Subcutaneous abdominal adipose tissue (tissue), 5 donors: ENCODE measurements at regions not wholly inside any gene's neighbourhood (a gene's known extent, or its start where the extent isn't known, plus 50 kb on each side); places are given as distances from the start of the nearest gene placed in this dataset.

Experiments
- H3K27ac ChIP-seq: one replicate; pipeline ENCODE4 v1.7.0; 2013; ENCODE audit warnings: low read depth, mild to moderate bottlenecking, inconsistent platforms, low read length, moderate library complexity
- H3K27me3 ChIP-seq, 5 donors: one replicate each; pipeline ENCODE4 v1.7.0; 2013; ENCODE audit warnings: low read length in 5 of 5, inconsistent platforms in 1 of 5; ENCODE audit not compliant: control insufficient read depth in 5 of 5, insufficient read depth in 4 of 5
- H3K36me3 ChIP-seq, 5 donors: one replicate each; pipeline ENCODE4 v1.7.0; 2013; ENCODE audit warnings: low read length in 5 of 5; ENCODE audit not compliant: control insufficient read depth in 5 of 5, insufficient read depth in 5 of 5
- H3K4me1 ChIP-seq, 5 donors: one replicate each; pipeline ENCODE4 v1.7.0; 2013; ENCODE audit warnings: low read length in 5 of 5, mild to moderate bottlenecking in 3 of 5, moderate library complexity in 1 of 5; ENCODE audit not compliant: control insufficient read depth in 5 of 5, insufficient read depth in 5 of 5
- H3K4me3 ChIP-seq, 5 donors: one replicate each; pipeline ENCODE4 v1.7.0; 2013; ENCODE audit warnings: low read length in 5 of 5, low read depth in 1 of 5
- H3K9ac ChIP-seq, 5 donors: one replicate each; pipeline ENCODE4 v1.7.0; 2013; ENCODE audit warnings: low read length in 5 of 5, mild to moderate bottlenecking in 4 of 5, moderate library complexity in 3 of 5
- H3K9me3 ChIP-seq, 5 donors: one replicate each; pipeline ENCODE4 v1.7.0; 2013; ENCODE audit warnings: low read length in 5 of 5; ENCODE audit not compliant: control insufficient read depth in 5 of 5
- donor health status: healthy.
- donor health status: healthy.
- donor health status: healthy.
- donor health status: healthy.
- donor health status: healthy.

GRCh38 chr1:187396929-187397796 is 568.4 kb downstream of the PLA2G4A start:
- H3K27ac ChIP-seq: no peak overlapping the region
- no peaks in the 10 kb centered on the region for H3K4me1 ChIP-seq
- no peak overlapping the region for H3K4me3 ChIP-seq
- H3K36me3 ChIP-seq: no peaks in the 10 kb centered on the region
- H3K9ac ChIP-seq: no peak overlapping the region
- peaks cover 0 to 4% (median 0%) of the 10 kb centered on the region in 5 donors for H3K27me3 ChIP-seq
- H3K9me3 ChIP-seq: peaks cover 0 to 4% (median 0%) of the 10 kb centered on the region in 5 donors

DNA sequence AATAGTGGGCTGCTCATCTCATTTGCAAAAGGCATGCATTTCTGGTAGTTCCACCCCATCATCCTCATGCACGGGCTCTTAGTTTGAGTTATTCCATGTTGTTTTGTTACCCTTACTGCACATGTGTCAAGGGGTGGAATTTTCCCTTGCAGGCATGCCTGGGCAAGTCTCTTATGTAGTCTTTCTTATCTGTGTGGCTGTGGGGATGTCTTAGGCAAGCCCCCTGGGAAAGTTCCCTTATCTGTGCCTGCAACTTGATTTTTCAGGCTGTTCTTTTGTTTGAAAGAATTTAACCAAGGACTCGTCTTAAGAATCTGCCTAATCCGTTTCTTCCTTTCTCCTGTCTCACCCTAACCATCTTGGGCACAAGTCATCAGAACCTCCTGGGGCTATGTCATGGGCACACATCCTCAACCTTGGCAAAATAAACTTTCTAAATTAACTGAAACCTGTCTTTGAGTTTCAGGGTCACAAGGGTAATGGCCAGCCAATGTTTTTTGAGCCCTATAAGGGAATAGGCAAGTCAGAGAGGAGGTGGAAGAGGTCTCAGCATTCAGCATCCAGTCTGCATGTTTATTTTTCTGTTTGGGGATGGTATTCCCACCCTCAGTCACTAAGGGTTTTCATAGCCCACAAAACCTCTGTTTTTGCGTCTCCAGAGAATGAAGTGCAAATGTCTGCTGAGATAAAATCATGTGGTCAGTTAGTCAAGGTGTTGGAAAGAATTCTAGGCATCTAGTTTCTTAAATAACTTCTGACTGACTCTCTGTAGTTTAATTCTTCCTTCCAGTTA is 579.7 kb downstream of the PLA2G4A start:
- Histone ChIP-seq H3K9ac (no peak overlapping the region), H3K4me1 (no peaks in the 10 kb centered on the region), H3K27ac (no peak overlapping the region), H3K9me3 (no peaks in the 10 kb centered on the region), H3K36me3 (no peaks in the 10 kb centered on the region), H3K4me3 (no peak overlapping the region), H3K27me3 (no peaks in the 10 kb centered on the region)

- Histone ChIP-seq H3K27ac (no peak overlapping the region), H3K9me3 (no peaks in the 10 kb centered on the region), H3K27me3 (no peaks in the 10 kb centered on the region)
These were observed 580.6 kb downstream of the PLA2G4A start for GRCh38 chr1:187409341-187409740.

GRCh38 chr1:187411118-187411517 is 582.4 kb downstream of the PLA2G4A start:
- no peaks in the 10 kb centered on the region for H3K4me1 ChIP-seq
- no peak overlapping the region for H3K4me3 ChIP-seq
- no peak overlapping the region for H3K27ac ChIP-seq
- H3K36me3 ChIP-seq: no peaks in the 10 kb centered on the region
- no peak overlapping the region for H3K9ac ChIP-seq
- no peaks in the 10 kb centered on the region for H3K9me3 ChIP-seq
- H3K27me3 ChIP-seq: no peaks in the 10 kb centered on the region

More at GRCh38 chr1:187409341-187409740, 580.6 kb downstream of the PLA2G4A start:
- Histone ChIP-seq H3K4me1 (no peaks in the 10 kb centered on the region), H3K4me3 (no peak overlapping the region), H3K9ac (no peak overlapping the region), H3K36me3 (no peaks in the 10 kb centered on the region)

DNA sequence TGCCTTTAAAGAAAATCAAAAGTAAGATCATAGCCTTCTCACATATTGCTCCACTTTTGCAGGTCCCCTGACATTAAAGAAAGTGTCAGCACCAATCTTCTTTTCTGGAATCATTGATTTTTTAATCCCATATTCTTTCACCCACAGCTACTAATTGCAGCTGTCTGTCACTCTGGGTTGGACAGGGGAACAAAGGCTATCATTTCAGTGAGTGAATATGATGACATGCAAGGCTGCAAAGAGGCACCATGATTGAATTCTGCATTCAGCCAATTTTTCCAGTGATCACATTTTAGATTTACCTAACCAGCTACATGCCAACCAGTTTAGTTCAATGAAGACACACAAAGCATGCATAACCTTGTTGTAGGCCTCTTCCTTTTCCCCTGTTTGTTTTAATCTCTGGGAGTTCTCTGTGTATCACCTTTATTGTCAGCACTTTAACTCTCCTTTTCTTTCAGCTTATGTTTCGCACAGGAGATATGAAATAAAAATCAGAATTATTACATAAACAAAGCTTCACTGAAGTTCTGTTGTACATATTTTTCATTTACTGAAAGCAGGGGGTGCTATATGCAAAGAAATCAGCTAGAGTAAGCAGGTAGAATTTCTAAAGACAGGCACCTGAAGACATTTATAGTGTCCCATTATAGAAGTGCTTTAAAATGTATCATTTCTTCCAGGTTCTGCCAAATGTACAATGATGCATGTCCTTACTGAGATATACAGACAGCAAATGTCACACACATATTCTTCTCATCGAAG is 584.8 kb downstream of the PLA2G4A start:
- Histone ChIP-seq H3K9me3 (no peaks in the 10 kb centered on the region), H3K27me3 (no peaks in the 10 kb centered on the region), H3K4me1 (no peaks in the 10 kb centered on the region), H3K27ac (no peak overlapping the region), H3K4me3 (no peak overlapping the region), H3K36me3 (no peaks in the 10 kb centered on the region), H3K9ac (no peak overlapping the region)

- Histone ChIP-seq H3K9ac (no peak overlapping the region), H3K27ac (no peak overlapping the region), H3K9me3 (no peaks in the 10 kb centered on the region), H3K27me3 (no peaks in the 10 kb centered on the region), H3K36me3 (no peaks in the 10 kb centered on the region), H3K4me3 (no peak overlapping the region), H3K4me1 (no peaks in the 10 kb centered on the region)
These were observed 586.3 kb downstream of the PLA2G4A start for GRCh38 chr1:187415065-187415464.

DNA sequence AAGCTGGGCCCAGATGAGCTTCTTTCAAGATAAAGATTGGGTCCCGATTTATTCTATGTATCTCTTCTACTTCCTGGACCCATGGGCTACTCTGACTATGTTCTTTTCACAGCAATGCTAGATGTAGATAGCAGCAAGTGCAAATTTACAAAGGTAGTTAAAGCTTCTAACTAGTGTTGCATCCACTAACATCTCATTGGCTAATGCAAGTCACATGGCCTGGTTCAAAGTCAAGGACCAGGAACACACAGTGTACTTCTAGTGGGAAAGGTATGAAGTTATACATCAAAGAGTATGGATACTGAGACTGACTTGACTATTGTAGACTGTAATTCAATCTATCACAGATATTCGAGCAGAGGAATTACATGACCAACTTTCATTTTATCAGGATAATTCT is 588.8 kb downstream of the PLA2G4A start:
- H3K9me3 ChIP-seq: no peaks in the 10 kb centered on the region
- H3K9ac ChIP-seq: no peak overlapping the region
- H3K27ac ChIP-seq: no peak overlapping the region

GRCh38 chr1:187433598-187433997 is 604.8 kb downstream of the PLA2G4A start:
- Histone ChIP-seq H3K9ac (no peak overlapping the region), H3K36me3 (no peaks in the 10 kb centered on the region), H3K27ac (no peak overlapping the region)

More for the DNA sequence above, 588.8 kb downstream of the PLA2G4A start:
- Histone ChIP-seq H3K27me3 (no peaks in the 10 kb centered on the region), H3K4me1 (no peaks in the 10 kb centered on the region), H3K36me3 (no peaks in the 10 kb centered on the region), H3K4me3 (no peak overlapping the region)

DNA sequence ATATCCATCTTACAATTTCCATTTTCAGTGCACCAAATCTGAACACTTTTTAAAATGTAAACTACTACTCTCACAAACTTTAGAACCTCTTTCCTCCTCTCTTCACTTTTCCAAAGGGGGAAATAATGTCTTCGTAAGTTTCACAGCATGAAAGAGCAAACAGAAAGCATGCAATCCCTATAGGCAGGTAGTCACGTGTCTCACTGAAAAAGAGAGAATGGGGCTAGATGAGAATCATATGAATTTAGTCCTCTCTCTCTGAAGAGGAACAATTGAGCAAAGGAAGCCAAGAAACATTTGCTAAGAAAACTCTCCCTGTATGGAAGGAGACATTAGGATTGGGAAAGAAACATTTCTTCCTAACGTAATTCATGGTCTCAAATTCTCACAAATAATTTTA is 613.9 kb downstream of the PLA2G4A start:
- no peaks in the 10 kb centered on the region for H3K4me1 ChIP-seq
- no peaks in the 10 kb centered on the region for H3K9me3 ChIP-seq
- H3K27ac ChIP-seq: no peak overlapping the region
- no peak overlapping the region for H3K9ac ChIP-seq
- H3K4me3 ChIP-seq: no peak overlapping the region
- no peaks in the 10 kb centered on the region for H3K36me3 ChIP-seq
- no peaks in the 10 kb centered on the region for H3K27me3 ChIP-seq

More at GRCh38 chr1:187433598-187433997, 604.8 kb downstream of the PLA2G4A start:
- Histone ChIP-seq H3K4me3 (no peak overlapping the region), H3K27me3 (no peaks in the 10 kb centered on the region), H3K4me1 (no peaks in the 10 kb centered on the region), H3K9me3 (no peaks in the 10 kb centered on the region)
